GM18951 (cell line): ENCODE measurements at regions not wholly inside any gene's neighbourhood (a gene's known extent, or its start where the extent isn't known, plus 50 kb on each side); places are given as distances from the start of the nearest gene placed in this dataset.
"Not testable (repeated sequence)": the region's sequence is repeated elsewhere in the genome, so short reads cannot be mapped to it uniquely, and the experiment has no call there.

Source experiments
- POLR2A ChIP-seq: IDR thresholded peaks from 4 replicates; pipeline ENCODE4 v1.6.1; 2011; ENCODE audit warnings: mild to moderate bottlenecking; ENCODE audit not compliant: insufficient read length, insufficient read depth; ENCODE audit errors: extremely low read depth
- in situ Hi-C: fragments of 300-500 bp; cut with MboI; formaldehyde crosslinking; loops from one replicate; pipeline ENCODE4 v1.12.0; 2022; ENCODE audit warnings: low sequenced_read_pairs, mixed read lengths, inconsistent platforms; ENCODE audit not compliant: unreplicated experiment

DNA sequence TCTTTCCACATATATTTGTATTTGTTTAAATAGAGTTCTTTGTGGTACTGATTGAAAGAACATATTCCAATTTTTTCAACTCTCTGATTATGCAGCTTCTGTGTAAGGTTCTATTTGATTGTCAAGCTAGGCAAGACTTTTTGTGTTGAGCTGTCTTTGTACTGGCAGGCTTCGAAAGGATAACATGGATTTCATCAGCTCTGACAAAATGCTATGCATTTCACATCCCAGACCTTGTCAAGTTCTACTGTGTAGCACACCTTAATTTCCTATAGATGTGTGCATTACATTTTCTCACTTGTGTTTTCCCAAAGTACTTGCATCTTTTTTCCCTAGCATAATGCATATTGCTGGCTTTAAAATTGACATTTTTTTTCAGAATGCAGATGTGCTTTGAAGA lies 555.0 kb upstream of the GYPC start:
- TF ChIP-seq POLR2A: no peak

DNA sequence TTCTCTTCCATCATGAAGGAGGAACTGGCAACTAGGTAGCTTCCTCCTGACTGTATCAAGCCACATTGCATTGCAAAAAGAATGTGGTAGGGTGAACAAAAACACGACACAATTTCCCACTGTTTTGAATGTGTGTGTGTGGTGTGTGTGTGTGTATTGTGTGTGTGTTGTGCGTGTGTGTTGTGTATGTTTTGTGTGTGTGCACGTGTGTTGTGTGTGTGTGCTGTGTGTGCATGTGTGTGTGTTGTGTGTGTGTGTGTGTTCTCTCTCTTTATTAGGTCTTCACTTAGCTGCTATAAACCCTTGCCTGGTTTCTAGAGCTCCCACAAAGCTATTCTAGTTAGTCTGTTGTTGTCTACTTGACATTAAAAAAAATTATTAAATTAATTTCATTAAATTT lies 550.0 kb upstream of the GYPC start:
- in situ Hi-C loops: no loop called here
- no peak for TF ChIP-seq POLR2A

More for the DNA sequence above, 555.0 kb upstream of the GYPC start:
- in situ Hi-C loops: no loop called here

DNA sequence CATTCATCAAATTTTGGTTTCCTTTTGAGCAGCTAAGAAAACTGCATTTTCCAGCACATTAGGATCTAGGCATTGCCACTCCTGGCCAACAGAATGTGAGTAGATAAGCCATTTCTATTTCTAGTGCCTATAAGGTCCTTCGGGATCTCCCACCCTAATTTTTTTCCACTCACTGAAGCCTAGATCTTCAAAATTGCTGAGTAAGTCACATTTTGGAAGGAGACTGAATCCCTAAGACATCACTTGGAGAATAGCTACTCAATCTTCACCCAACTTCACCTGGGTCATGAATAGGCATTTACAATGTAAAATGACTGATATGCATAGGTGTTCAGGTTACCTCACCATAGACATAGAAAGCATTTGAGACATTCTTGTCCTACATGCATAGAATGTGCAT lies 548.1 kb upstream of the GYPC start:
- no peak for TF ChIP-seq POLR2A
- in situ Hi-C loops: no loop called here

DNA sequence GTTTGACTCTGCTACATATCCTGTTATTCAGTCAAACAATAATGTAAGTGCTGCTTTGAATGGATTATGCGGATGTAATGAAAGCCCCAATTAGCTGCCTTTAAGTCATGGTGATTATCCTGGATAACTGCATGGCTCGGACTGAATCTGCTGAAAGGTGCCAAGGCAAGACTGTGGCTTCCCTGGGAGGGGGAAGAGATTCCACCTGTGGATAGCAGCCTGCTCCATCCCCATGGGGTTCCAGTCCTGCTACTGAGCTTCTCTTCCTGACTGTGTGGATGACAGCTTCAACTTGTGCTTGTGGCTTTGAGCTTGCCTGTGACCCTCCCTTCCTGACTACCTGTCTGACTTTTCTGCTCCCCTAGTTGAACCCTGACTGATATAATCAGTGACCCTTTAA lies 540.0 kb upstream of the GYPC start:
- in situ Hi-C loops: no loop called here
- no peak for TF ChIP-seq POLR2A

DNA sequence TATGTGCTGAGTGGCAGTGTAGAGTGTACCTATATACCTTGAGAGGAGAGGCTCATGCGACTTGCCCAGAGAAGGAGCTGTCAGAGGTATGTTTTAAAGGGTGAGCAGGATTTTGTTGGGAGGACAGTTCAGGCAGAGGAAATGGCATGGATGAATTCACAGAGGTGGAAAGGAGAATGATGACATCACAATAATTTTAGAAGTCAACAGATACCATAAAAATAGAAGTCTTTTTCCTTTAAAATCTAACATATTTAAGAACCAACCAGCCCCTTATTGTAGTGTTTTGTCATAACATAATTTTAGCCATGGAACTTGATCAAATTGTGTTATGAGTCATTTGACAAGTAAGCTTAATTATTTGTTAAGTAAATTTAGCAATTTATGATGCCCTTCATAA lies 538.1 kb upstream of the GYPC start:
- in situ Hi-C loops: no loop called here

DNA sequence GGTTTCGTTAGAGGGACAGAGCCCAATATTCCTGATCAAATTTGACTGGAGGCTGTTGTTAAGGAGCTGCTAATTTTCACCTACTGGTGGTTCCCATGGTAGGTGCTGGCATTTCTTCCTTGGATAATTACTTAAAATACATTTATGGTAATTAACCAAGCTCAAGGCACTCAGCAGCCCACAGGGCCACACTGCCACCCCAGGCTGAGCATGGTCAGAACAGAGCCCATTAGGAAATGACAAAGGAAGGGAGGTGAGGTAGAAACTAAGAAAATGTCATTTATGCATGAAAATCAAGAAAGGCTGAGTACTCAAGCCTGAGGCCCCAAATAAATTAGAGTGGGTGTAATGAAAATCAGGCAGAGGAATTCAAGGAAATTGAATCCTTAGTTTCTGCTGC lies 510.2 kb upstream of the GYPC start:
- no peak for TF ChIP-seq POLR2A
- in situ Hi-C loops: no loop called here

More for the DNA sequence above, 538.1 kb upstream of the GYPC start:
- no peak for TF ChIP-seq POLR2A

DNA sequence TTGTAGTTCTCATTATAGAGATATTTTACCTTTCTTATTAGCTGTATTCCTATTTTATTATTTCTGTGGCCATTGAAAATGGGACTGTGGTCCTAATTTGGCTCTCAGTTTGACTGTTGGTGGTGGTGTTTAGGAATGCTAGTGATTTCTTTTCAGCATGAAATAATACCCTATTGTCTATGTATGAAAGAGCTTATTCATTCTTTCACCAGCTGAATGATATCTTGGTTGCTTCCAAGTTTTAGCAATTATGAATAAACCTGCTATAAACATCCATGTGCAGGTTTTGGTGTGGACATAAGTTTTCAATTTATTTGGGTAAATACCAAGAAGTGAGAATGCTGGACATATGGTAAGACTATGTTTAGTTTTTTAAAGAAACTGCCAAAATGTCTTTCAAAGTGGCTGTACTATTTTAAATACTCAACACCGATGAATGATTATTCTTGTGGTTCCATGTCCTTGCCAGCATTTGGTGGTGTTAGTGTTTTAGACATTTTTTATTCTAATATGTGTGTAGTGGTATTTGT lies 501.6 kb upstream of the GYPC start:
- in situ Hi-C loops: no loop called here

DNA sequence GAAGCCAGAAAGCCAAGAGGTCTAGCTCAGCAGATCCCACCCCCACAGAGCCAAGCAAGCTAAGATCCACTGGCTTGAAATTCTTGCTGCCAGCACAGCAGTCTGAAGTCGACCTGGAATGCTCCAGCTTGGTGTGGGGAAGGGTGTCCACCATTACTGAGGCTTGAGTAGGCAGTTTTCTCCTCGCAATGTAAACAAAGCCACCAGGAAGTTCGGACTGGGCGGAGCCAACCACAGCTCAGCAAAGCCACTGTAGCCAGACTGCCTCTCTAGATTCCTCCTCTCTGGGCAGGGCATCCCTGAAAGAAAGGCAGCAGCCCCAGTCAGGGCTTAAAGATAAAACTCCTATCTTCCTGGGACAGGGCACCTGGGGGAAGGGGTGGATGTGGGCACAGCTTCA lies 495.0 kb upstream of the GYPC start:
- in situ Hi-C loops: not testable (repeated sequence)

More for the DNA sequence above, 501.6 kb upstream of the GYPC start:
- TF ChIP-seq POLR2A: no peak

DNA sequence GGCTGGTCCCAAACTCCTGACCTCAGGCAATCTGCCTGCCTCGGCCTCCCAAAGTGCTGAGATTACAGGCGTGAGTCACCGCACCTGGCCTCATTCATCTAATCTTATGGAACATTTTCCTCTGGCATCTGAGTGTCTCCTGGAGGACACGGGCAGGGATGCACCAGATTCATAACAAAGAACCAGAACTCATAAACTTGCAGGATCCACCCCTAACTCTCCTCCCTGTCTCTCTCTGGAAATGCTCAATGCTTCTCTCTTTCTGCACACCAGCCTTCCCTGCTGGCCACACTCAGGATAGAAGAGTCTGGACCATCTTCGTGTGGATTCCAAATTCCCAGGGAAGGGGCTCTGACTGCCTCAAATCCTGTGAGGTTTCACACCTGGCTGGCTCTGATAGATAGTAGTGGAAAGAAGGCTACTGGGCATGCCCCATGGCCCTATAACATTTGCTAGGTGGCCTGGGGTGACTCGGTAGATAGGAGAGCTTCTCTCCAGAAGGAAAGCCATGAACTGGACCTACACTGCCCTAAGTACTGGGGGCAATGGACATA lies 483.2 kb upstream of the GYPC start:
- in situ Hi-C loops: no loop called here
- no peak for TF ChIP-seq POLR2A

DNA sequence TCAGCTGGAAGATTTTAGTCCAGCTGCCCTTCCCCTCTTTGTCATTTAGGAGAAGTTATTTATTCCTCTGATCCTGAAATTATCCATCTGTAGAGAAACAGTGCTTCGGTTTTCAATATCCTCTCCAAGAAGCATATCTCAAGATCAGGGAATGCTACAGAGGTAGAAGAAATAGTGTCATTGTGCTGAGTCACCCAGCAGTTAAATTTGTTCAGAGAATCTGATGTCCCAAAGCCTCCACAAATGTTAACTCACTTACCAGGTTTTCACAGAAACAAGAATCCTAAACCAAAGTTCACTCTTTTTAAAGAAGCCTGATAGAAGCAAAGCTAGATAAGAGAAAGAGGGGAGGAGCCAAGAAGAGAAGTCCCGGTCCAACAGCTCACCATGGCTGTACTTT lies 480.7 kb upstream of the GYPC start:
- TF ChIP-seq POLR2A: no peak
- in situ Hi-C loops: no loop called here

DNA sequence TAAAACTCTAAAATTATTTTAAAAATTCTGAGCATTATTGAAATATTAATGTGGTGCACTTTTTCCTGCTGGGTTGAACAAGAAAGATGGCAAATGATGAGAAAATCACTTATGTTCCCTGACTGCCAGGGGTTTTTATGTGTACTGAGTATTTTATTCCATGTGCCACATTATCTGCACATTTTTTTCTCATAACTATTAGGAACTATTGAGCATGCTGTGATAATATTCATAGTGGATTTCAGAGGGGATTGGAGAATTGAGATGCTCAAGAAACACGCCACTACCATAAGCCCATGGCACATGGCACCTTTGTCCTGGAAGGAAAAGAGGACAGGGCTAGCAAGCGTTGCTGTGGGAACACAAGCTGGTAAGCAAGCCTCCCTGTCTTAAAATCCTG lies 478.5 kb upstream of the GYPC start:
- in situ Hi-C loops: no loop called here
- no peak for TF ChIP-seq POLR2A

DNA sequence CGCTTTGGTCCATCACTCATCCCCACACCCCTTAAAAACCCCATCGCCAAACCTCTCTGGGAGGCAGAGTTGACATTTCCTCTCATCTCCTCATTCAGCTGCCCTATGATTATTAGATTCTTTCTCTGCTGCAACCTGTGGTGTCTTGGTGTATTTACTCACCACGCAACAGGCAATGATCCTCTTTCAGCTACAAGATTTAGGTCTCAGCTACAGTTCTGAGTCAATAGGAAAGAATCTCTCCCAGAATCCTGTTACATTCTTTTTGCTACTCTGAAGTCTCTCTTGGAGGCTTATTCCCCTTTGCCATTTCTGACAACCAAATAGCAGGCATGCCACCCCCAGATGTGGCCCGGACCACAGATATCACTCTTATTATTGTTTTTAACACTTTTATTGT lies 468.3 kb upstream of the GYPC start:
- in situ Hi-C loops: no loop called here
- no peak for TF ChIP-seq POLR2A

DNA sequence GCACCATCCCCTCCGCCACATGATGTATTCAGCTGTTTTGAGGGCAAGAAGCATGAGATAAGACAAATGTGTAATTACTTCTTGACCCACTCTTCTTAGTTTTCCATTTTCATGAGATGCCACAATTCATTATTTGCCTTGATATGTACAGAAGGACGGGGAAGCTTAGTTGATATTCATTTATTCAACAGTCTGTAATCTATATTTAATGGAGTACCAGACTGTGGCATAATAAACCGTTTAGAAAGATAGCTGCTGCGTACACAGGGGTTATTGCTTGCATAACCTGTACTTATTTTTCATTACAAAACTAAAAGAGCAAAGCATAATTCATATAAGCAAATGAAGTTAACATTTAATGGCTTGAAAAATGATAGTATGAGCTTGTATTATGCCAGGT lies 466.4 kb upstream of the GYPC start:
- in situ Hi-C loops: no loop called here
- TF ChIP-seq POLR2A: no peak

DNA sequence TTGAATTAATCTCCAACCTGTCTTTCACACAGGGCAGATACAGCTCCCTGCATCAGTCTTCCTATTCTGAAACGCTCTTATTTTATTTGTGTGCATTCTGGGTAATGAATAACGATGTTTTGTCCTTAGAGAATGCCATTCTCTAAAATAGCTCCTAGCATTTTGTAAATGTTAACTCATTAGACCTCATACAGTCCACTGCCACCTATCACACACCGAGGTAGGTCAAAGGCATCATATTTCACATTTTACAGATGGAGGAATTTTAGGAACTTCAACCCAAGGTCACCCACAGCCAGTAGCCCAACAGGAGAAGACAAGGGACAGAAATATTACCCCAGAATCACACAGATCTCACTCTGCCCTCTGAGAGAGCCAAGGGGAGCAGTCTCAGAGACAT lies 455.4 kb upstream of the GYPC start:
- TF ChIP-seq POLR2A: no peak

DNA sequence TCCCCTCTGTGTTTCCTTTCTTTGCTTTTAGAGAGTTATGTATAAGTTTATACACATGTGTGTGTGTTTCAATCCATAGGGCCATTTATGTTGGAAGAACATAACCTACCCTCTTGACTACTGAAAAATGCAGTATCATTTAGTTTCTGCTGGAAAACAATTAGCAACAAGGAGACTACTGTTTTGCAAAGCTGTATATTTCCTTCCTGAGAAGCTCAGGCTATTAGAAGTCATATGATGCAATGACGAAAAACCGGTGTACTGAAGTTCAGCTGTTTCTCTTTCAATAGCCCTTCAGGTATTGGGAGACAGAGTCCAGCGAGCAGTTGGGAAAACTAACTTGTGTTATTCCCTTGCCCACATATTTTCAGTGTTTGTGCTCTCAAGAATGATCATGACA lies 447.7 kb upstream of the GYPC start:
- in situ Hi-C loops: no loop called here
- TF ChIP-seq POLR2A: no peak

More for the DNA sequence above, 455.4 kb upstream of the GYPC start:
- in situ Hi-C loops: no loop called here
